ENCODE measurements at regions not wholly inside any gene's neighbourhood (a gene's known extent, or its start where the extent isn't known, plus 50 kb on each side); places are given as distances from the start of the nearest gene placed in this dataset.

DNA sequence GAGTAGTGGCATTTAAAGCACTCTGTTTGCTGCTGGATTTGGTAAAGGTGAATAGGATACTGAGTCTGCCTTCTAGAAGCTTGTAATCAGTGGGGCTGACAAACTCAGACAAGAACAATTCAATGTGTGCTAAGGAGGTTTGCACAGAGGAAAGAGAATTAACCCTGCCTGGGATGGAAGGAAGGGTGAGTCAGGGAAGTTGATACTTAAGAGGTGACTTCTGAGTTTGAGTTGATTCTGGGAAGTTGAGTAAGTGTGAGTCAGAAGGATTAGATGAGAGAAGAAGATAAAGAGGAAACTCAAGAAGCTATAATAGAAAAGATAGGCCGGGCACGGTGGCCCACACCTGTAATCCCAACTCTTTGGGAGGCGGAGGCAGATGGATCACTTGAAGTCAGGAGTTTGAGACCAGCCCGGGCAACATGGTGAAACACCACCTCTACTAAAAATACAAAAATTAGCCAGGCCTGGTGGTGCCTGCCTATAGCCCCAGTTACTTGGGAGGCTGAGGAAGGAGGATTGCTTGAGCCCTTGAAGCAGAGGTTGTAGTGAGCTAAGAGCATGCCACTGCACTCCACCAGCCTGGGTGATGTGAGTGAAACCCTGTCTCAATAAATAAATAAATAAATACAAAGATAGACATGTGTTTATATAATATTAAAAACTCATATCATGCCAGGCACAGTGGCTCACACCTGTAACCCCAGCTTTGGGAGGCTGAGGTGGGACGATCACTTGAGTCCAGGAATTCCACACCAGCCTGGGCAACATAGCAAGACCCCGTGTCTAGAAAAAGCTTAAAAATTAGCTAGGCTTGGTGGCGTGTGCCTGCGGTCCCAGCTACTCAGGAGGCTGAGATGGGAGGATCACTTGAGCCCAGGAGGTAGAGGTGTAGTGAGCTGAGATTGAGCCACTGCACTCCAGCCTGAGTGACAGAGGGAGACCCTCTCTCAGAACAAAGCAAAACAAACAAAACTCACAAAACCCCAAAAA, 126.8 kb upstream of the CPM start:
- DNase-seq (ENCODE audit: insufficient read length, low spot score) = peak; percentile 47
- peak; percentile 46 for FAIRE-seq

DNA sequence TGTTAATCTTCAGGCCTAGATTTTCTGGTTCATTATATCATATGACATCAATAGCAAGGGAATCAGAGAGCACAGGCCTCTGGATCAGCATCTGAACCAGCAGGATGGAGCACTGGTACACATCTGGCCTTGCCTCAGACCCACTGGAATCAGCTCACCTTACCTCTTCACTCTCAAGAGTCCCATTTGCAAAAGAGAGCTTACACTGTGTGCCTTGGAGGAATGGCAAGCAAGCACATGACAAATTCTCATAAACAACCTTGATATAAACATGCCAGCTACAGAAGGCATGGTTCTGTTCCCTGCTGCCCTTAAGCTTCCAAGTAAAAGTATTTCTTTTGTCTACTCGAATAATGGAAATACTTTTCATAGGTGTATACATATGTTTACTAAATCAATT, 128.6 kb upstream of the CPM start:
- DNase-seq (ENCODE audit: insufficient read length, low spot score) = no peak
- no peak for FAIRE-seq

DNA sequence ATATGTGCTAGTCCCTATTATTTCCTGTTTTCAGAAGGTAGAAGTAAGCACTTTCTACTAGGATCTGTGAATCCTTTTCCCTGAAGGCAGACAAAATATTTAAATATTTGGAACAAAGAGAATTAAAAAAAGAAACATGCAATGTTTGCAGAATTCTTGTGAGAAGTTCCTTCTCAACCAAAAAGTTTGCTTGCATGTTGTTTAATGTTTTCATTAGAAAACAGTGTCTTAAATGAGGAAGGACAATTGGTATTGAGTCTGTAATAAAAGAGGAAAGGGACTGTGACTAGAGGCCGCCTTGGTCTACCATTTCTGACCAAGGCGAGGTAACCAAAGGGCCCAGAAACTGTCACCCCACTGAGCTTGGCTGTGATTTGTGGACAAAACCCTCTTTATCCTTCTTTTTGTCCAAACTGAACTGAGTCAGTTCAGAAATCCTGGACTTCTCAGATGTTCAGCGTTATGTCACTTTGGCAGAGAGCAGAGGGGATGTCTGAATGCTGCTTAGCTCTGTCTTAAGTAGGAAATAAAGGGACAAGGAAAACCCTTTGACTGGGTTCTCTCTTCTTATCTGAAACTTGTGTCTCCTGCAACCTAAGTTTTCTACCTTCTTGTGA, 129.8 kb upstream of the CPM start:
- no peak for FAIRE-seq

DNA sequence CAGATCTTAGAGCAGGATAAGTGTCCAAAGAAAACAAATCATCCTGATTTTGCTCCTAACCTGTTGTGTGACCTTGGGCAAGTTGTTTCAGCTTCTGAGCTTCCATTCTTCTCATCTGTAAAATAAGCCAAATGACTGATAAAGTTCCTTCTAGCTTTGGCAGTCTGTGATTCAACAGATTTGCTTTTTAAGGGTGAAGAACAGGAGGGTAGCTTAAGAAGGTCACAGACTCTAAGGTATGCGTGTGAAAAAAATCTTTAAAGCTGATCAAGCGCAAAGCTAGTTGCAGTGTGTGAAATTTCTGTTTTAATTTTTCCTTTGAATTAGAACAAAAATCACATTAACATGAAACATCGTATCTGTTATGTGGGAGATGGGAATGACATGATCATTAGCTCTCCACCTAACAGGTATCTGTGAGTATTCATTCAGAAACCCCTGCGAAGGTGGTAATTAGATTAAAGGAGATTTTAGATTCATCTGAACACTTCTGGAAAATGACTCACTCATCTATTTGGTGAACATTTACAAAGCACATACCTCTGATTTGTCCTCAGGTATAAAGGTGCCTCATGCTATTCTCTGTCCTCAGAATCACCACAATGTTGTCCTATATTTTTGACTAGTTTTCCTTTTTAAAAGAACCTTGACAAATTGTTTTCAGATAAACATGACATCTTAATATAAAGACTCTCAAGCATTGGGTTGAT, 131.9 kb upstream of the CPM start:
- FAIRE-seq (no peak), DNase-seq (ENCODE audit: insufficient read length, low spot score) (no peak)

More for the DNA sequence above, 129.8 kb upstream of the CPM start:
- DNase-seq (ENCODE audit: insufficient read length, low spot score) = no peak

DNA sequence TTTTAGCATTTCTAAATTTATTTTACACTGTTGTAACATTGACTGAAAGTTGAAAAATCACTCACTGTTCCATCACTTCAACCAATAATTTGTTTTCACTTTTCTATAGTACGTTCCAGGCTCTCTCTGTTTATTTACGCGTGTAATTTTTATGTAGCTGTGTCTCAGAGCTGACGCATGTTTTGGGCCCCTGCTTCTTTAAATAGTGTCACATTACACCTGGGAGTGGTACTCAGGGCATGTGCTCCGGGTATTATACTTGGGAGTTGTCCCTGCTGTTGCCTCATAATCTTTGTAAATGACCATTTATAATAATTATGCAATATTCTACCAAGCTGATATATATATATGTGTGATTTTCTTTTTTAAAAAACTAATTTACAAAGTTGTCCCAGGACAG, 132.8 kb upstream of the CPM start:
- no peak for DNase-seq (ENCODE audit: insufficient read length, low spot score)
- FAIRE-seq = no peak

DNA sequence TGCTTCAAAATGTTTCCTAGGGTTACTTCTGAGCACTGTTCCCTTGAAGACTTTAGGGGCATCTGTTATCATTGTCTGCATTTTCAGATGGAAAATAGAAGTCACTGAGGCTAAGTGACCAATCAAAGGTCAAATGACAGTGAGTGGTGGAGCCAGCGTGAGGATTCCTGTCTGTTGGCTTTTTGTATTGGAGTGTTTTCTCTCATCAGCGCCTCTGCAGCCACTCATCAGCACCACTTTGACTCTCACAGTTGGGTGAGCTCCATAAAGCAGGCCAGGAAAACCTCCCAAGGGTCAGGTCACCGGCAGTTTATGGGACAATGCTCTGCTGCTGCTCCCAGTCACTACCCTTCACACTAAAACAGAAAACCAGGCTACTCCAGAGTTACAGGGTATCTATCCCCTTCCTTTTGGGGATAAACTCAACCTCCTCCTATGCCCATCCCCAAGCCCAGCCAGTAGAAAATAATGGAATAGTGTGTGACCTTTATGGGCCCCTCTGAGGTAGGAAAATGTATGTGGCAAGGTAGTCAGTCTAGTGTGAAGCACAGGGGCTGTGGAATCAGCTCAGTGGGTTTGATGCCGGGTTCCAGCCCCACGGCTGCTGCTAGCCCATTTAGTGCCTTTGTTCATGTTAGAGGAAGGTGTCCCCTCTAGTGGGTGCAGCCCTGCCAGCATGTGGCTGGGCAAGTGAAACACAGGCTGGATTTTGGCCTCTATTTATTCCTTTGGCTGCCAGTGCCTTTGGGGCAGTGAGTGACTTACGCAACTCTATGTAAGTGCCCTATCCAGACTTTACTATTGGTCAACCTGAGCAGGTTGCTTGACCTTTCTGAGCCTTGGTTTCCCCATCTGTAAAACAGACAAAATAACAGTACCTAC, 133.8 kb upstream of the CPM start:
- no peak for DNase-seq (ENCODE audit: insufficient read length, low spot score)
- FAIRE-seq = no peak

DNA sequence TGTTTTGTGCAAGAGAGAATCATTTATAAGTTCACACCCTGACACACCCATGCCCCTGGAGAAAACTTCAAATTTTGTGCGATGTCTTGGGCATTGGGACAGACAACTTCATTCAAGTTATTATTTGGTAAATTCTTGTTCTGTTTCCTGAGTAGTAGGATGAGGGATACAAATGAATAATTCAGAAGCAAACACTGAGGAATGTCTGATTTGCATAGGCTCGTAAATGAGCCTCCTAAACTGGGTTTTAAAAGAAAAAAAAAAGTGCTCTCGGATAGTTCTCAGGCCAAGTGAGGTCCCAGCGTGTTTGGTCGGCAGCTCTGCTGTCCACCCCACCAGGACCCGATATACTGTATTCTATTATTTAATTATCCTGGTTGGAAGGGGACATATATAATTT, 134.7 kb upstream of the CPM start:
- no peak for DNase-seq (ENCODE audit: insufficient read length, low spot score)
- no peak for FAIRE-seq

DNA sequence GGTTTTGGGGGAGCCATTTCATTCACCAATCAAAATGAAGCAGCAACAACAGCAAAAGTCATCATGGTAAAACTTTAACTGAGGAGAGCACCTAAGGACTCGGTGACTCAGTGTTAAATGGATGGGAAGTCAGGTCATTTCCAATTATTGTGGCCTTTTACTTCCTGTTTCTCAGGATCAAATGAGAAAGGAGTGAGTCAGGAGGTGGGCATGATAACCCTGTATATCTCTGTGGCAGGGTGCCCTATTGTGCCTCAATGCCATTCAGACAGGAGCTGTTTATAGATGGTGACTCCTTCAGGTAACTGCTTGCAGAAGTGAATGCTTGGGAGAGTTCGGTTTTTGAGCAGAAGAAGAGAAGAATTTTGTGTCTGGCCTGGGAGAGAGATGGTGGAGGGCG, 135.5 kb upstream of the CPM start:
- FAIRE-seq (no peak), DNase-seq (ENCODE audit: insufficient read length, low spot score) (no peak)

DNA sequence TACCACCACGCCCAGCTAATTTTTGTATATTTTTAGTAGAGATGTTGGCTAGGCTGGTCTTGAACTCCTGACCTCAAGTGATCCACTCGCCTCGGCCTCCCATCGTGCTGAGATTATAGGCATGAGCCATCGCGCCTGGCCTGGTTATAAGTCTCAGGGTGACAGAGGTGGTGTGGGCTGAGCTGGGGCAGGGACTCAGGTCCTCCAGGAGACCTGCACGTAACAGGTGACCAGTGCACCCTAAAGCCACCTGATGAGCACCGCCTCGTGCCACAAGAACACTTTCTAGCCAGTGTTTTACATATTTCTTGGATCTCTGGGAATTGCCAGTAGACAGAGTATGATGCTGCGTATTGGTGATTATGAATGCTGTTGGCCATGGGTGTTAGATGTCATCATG, 136.5 kb upstream of the CPM start:
- DNase-seq (ENCODE audit: insufficient read length, low spot score) (no peak), FAIRE-seq (no peak)

DNA sequence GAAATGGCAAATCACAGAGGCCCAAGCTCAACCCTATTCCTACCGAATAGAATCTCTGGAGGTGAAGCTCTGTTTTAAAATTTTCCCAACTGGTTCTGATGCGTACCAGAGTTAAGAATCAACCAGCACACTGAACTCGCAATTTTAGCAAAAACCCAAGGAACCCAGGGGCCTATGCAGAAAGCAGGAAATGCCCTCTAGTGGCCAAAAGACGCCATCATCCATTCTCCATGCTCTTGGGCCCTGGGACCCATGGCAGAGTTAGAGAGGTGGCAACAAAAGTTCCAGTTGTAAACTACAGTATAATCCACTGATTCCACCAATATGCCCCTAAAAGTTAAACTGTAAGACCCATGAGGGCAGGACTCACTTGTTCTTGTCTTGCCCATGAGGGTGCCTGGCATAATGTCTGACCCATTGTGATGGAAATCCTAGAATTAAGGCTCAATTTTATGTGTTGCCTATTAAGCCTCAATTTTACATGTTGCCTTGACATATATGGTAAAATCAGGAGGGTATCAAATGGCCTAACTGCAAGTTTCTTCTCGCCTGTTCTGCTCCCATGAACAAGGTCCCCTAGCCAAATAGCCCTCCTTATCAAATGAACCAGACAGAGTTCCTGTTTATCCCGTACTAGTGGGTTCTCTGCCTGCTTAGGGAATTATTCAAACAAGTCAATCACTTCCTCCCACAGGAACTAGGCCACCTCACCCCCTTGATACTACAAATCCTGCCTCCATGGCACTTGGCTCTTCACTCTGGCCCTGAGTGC, 137.5 kb upstream of the CPM start:
- peak; percentile 55 for FAIRE-seq
- DNase-seq (ENCODE audit: insufficient read length, low spot score) = peak; percentile 59

DNA sequence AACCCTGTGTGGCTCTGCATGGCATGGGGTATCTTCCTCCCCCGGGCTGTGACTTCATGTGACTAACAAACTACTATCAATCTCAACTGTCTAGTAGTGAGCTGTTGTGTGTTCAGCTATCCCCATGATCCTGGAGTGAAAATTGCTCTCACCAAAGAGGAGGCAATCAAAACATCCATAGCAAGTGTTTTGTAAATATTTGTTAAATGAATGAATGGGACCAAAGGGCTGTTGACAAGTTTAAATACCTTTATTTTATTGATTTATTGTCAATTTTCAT, 138.1 kb upstream of the CPM start:
- FAIRE-seq (no peak), DNase-seq (ENCODE audit: insufficient read length, low spot score) (no peak)

DNA sequence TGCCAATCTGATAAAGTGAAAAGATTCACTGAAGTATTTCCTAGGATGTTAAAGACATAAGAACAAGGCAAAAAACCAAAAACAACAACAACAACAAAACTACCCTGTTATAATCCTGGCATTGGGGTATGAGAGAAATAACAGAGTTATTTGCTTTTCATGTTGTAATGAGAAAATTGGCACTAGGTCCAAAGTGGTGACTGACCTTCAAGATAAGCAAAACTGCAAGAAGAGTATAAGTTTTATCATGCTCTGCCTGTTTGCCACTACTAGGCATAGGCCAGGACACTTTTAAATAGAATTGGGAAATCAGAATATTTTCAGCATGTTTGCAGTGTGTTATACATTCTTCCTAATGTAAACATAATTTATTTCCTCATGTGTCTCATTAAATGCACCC, 140.1 kb upstream of the CPM start:
- FAIRE-seq = no peak
- no peak for DNase-seq (ENCODE audit: insufficient read length, low spot score)

DNA sequence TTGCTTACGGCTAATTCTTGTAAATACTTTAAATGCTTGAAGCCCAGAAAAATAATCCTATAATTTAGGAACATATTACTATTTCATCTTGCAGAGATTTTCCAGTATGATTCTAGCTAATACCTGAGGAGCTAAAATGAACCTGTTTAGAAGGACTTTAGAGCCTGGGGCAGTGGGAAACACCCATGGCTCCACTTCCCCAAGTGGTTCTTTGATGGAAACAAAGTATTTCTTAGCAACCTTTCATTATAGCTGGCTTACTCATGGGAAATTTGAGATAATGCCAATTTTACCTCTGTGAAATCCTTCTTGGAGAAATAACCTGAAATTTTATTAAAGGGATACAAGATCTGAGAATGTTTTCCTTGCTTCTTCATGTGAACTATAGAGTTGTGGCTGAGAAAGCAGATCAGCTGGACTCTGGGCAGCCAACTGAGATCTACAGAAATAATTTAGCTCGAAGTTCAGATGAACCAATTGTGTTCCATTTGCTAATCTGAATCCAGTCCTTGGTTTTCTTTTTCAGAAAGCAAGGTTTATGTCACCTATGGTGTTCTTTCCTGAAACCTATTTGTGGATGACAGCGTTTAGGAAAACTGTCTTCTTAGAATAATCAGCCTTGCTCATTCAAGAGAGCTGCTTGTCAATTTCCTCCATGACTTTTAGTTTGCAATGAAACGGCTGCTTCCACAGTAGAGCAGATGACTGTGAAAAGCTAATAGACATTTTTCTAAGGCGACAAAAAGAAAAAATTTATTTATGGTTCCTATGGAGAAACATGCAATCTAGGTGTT, 141.8 kb upstream of the CPM start:
- no peak for FAIRE-seq

DNA sequence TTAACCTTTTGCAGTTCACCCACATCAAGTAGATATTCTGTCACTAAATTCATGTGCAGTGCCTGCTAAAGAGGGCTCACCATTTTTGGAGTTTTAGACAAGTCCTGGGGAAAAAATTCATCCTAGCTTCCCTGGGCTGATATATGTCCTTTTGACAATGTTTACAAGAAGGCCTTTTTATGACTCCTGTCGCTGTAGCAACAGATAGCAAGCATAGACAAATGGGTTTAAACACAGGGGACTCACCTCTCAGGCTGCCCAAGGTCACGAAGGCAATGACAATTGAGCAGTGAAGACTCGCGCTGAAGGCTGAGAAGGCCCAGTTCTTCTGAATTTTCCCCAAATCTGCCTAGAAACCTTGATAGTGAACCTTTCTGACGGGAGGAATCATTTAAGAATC, 150.7 kb upstream of the CPM start:
- FAIRE-seq (no peak), DNase-seq (ENCODE audit: insufficient read length, low spot score) (no peak)

More for the DNA sequence above, 141.8 kb upstream of the CPM start:
- no peak for DNase-seq (ENCODE audit: insufficient read length, low spot score)

DNA sequence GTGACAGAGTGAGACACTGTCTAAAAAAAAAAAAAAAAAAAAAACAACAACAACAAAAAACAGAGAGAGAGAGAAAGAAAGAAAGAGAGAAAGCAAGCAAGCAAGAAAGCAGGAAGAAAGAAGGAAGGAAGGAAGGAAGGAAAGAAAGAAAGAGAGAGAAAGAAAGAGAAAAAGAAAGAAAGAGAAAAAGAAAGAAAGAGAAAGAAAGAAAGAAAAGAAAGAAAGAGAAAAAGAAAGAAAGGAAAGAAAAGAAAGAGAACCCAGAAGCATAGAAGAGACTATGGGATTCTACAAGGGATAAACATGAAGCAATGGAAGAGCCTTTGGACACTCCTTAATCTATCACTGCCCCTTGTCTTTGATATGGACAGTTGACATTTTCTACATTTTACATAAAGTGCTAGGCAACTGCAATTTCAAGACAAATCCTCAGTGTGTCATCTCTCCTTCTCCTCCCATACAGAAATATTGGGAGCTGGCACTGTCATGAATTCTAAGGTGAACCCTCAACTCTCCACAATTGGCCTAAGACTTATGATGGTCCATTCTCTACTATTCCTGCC, 151.9 kb upstream of the CPM start:
- DNase-seq (ENCODE audit: insufficient read length, low spot score) (no peak), FAIRE-seq (no peak)

DNA sequence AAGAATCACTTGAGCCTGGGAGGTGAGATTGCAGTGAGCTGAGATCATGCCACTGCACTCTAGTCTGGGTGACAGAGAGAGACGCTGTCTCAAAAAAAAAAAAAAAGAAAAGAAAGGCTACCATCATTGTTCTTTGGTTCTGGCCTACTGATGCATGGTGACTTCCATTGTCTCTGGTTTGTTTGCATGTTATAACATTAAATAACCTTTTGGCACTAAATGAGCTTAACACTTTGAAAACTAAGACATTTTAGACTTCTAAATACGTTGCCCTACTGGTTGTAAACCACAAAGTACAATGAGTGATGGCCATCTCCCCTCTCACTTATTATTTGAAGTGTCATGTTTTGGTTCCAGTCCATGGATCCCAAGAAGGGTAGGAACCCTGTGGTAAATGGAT, 152.9 kb upstream of the CPM start:
- DNase-seq (ENCODE audit: insufficient read length, low spot score) = no peak
- no peak for FAIRE-seq

DNA sequence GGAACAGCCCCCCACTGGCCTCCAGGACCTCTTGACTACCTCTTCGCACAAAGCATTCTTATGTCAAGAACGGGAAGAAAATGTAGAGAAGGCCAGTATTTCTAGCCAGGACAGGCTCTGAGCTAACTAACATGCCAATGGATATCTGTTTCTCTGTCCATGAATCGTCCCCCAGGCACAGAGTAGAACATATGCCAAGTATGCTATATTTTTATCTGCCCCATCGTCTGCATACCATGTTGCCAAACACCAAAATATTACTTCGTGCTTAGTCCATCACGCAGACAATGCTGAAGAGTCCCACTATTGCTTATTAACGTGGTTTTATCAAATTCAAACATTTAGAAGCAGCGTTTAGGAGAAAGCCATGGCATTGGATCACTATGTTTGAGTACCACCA, 151.4 kb upstream of the CPSF6 start:
- DNase-seq (ENCODE audit: insufficient read length, low spot score) = no peak
- FAIRE-seq = no peak

DNA sequence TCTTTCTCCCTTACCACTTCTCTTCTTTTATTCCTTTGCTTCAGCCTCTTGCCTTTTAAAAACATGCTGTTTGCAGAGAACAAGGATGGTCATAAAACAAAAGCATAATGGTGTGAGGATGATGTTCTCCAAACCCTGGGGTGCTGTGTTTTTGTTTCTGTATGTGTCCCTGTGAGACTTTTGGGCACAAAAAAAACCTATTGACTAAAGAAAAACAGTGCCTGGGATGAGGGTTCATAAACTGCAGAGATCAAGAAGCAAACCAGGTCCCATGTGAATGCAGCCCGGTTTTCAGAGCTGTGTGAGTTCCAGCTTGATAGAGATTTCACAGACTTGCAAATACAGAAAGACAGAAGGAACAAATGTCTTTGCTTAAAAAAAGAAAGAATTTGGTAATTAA, 148.6 kb upstream of the CPSF6 start:
- DNase-seq (ENCODE audit: insufficient read length, low spot score) (no peak), FAIRE-seq (no peak)

DNA sequence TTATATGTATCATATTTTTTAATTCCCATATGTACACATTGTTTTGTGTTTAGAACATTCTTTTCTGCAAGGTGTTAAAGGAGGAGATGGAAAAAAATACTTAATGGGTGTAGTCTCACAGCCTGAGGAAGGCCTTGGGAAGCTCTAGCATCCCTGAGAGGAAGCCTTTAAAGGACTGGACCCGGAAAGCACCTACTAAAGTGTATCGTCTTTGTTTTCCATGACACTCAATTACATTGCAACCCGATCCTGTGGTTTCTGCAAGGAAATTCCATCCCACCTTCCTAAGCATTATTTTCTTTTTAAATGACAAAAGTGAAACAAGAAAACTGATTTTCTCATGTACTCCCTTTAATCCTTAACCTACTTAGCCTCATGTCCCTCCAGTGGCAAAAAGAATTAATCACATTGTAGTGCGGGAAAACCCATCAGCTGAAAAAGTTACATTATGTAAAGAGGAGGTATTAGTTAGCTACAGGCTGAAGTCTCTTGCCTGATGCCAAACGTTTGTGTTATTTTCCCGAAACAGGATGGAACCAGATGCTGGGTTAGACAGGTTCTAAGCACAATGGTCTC, 147.8 kb upstream of the CPSF6 start:
- FAIRE-seq = no peak
- DNase-seq (ENCODE audit: insufficient read length, low spot score) = no peak

Data from HTR-8/SVneo (cell line).